GM20000 (cell line): ENCODE measurements at regions not wholly inside any gene's neighbourhood (a gene's known extent, or its start where the extent isn't known, plus 50 kb on each side); places are given as distances from the start of the nearest gene placed in this dataset.

ENCODE experiments used
- DNase-seq: peaks from one replicate; pipeline ENCODE4 v3.0.0; 2012; ENCODE audit warnings: low spot score
- CTCF ChIP-seq: IDR thresholded peaks from 2 replicates; pipeline ENCODE4 v1.5.1; 2012; ENCODE audit warnings: mild to moderate bottlenecking, control low read depth; ENCODE audit errors: extremely low read depth, missing control alignments

GRCh38 chr6:41404182-41404845 lies 68.9 kb downstream of the NCR2 start:
- TF ChIP-seq CTCF, result no peak
- DNase-seq, result no peak

GRCh38 chr6:41405941-41406727 lies 70.7 kb downstream of the NCR2 start:
- no peak for TF ChIP-seq CTCF
- DNase-seq, result no peak

- no peak for DNase-seq
- no peak for TF ChIP-seq CTCF
These were observed 71.5 kb downstream of the NCR2 start for GRCh38 chr6:41406728-41407489.

- no peak for DNase-seq
- no peak for TF ChIP-seq CTCF
These were observed 73.2 kb downstream of the NCR2 start for GRCh38 chr6:41408576-41408975.

- TF ChIP-seq CTCF, result no peak
- no peak for DNase-seq
These were observed 73.6 kb downstream of the NCR2 start for GRCh38 chr6:41408982-41409381.

- no peak for TF ChIP-seq CTCF
- no peak for DNase-seq
These were observed 74.1 kb downstream of the NCR2 start for GRCh38 chr6:41409489-41409888.

GRCh38 chr6:41411961-41412360 lies 76.6 kb downstream of the NCR2 start:
- TF ChIP-seq CTCF, result no peak
- no peak for DNase-seq
